Osteoblast (primary cell): ENCODE measurements at regions not wholly inside any gene's neighbourhood (a gene's known extent, or its start where the extent isn't known, plus 50 kb on each side); places are given as distances from the start of the nearest gene placed in this dataset.
"Not testable (repeated sequence)": the region's sequence is repeated elsewhere in the genome, so short reads cannot be mapped to it uniquely, and the experiment has no call there.

Experiments used
- DNase-seq: peaks from one replicate; pipeline ENCODE4 v3.0.0; 2011; ENCODE audit warnings: low spot score, mixed read lengths; ENCODE audit not compliant: insufficient read length; ENCODE audit errors: missing footprints
- H2AFZ ChIP-seq: 2 replicates; pipeline ENCODE4 v1.6.0; 2011; ENCODE audit warnings: mild to moderate bottlenecking, low read length
- H3K27ac ChIP-seq: 2 replicates; pipeline ENCODE4 v1.5.1; 2011; ENCODE audit warnings: mild to moderate bottlenecking, low read depth, low read length, moderate library complexity
- H3K27me3 ChIP-seq: 2 replicates; pipeline ENCODE4 v1.6.0; 2012; ENCODE audit warnings: mild to moderate bottlenecking, control low read depth, inconsistent platforms, low read length, moderate library complexity; ENCODE audit not compliant: insufficient read depth
- H3K36me3 ChIP-seq: 2 replicates; pipeline ENCODE4 v1.5.1; 2011; ENCODE audit warnings: mild to moderate bottlenecking, low read length, control low read depth, moderate library complexity; ENCODE audit not compliant: insufficient read depth
- H3K4me1 ChIP-seq: 2 replicates; pipeline ENCODE4 v1.5.1; 2011; ENCODE audit warnings: mild to moderate bottlenecking, low read length, control low read depth, moderate library complexity; ENCODE audit not compliant: insufficient read depth
- H3K4me2 ChIP-seq: 2 replicates; pipeline ENCODE4 v1.6.0; 2011; ENCODE audit warnings: mild to moderate bottlenecking, low read length; ENCODE audit not compliant: insufficient read depth
- H3K4me3 ChIP-seq: fragments of 200-600 bp; sonication (generic); 3 replicates; pipeline ENCODE4 v1.5.1; 2012; ENCODE audit warnings: mild to moderate bottlenecking, low read length, inconsistent platforms; ENCODE audit not compliant: insufficient read depth
- H3K79me2 ChIP-seq: 2 replicates; pipeline ENCODE4 v1.6.0; 2012; ENCODE audit warnings: mild to moderate bottlenecking, low read length, control low read depth, inconsistent platforms; ENCODE audit not compliant: insufficient read depth
- H3K9me3 ChIP-seq: 2 replicates; pipeline ENCODE4 v1.5.1; 2011; ENCODE audit warnings: low read depth, low read length, control low read depth
- H4K20me1 ChIP-seq: 2 replicates; pipeline ENCODE4 v1.6.0; 2012; ENCODE audit warnings: mild to moderate bottlenecking, low read length, control low read depth; ENCODE audit not compliant: insufficient read depth
- CTCF ChIP-seq: IDR thresholded peaks from 2 replicates; pipeline ENCODE4 v1.5.1; 2011; ENCODE audit warnings: mild to moderate bottlenecking, low read depth, low read length, moderate library complexity; ENCODE audit errors: extremely low read depth

- Histone ChIP-seq H3K4me2 (no peak overlapping the region), H4K20me1 (no peaks in the 10 kb centered on the region), H2AFZ (peak overlapping the region; percentile 12), H3K9me3 (no peaks in the 10 kb centered on the region), H3K4me1 (peaks cover 10% of the 10 kb centered on the region), H3K79me2 (no peaks in the 10 kb centered on the region), H3K27me3 (no peaks in the 10 kb centered on the region), H3K4me3 (no peak overlapping the region), H3K27ac (no peak overlapping the region), H3K36me3 (no peaks in the 10 kb centered on the region)
- TF ChIP-seq CTCF: no peak
- no peak for DNase-seq
Observed at GRCh38 chr6:169085466-169085865, 168.2 kb downstream of the THBS2 start.

GRCh38 chr6:169084557-169084956 lies 169.1 kb downstream of the THBS2 start:
- not testable (repeated sequence) for H3K4me3 ChIP-seq, H3K27me3 ChIP-seq

GRCh38 chr6:169084067-169084466 lies 169.6 kb downstream of the THBS2 start:
- no peaks in the 10 kb centered on the region for H3K36me3 ChIP-seq
- DNase-seq: no peak
- no peaks in the 10 kb centered on the region for H4K20me1 ChIP-seq
- H3K4me3 ChIP-seq: no peak overlapping the region
- H3K27ac ChIP-seq: no peak overlapping the region
- H3K79me2 ChIP-seq: no peaks in the 10 kb centered on the region
- H3K4me1 ChIP-seq: peaks cover 10% of the 10 kb centered on the region
- H3K27me3 ChIP-seq: no peaks in the 10 kb centered on the region
- no peak overlapping the region for H2AFZ ChIP-seq
- no peak for TF ChIP-seq CTCF
- H3K4me2 ChIP-seq: no peak overlapping the region
- no peaks in the 10 kb centered on the region for H3K9me3 ChIP-seq

More at GRCh38 chr6:169084557-169084956, 169.1 kb downstream of the THBS2 start:
- not testable (repeated sequence) for H4K20me1 ChIP-seq, H3K4me2 ChIP-seq, H3K27ac ChIP-seq, H2AFZ ChIP-seq, H3K79me2 ChIP-seq, H3K36me3 ChIP-seq, H3K9me3 ChIP-seq, DNase-seq
- H3K4me1 ChIP-seq: peaks cover 10% of the 10 kb centered on the region

GRCh38 chr6:169083508-169083874 lies 170.2 kb downstream of the THBS2 start:
- no peak for TF ChIP-seq CTCF
- no peak for DNase-seq
- H2AFZ ChIP-seq: peak overlapping the region; percentile 49

More at GRCh38 chr6:169083508-169083874, 170.2 kb downstream of the THBS2 start:
- no peak overlapping the region for H3K4me3 ChIP-seq
- no peak overlapping the region for H3K27ac ChIP-seq
- H3K9me3 ChIP-seq: no peaks in the 10 kb centered on the region
- H3K27me3 ChIP-seq: no peaks in the 10 kb centered on the region
- no peak overlapping the region for H3K4me2 ChIP-seq
- H3K4me1 ChIP-seq: peaks cover 10% of the 10 kb centered on the region
- no peaks in the 10 kb centered on the region for H3K79me2 ChIP-seq
- no peaks in the 10 kb centered on the region for H3K36me3 ChIP-seq
- no peaks in the 10 kb centered on the region for H4K20me1 ChIP-seq
